ENCODE measurements at regions not wholly inside any gene's neighbourhood (a gene's known extent, or its start where the extent isn't known, plus 50 kb on each side); places are given as distances from the start of the nearest gene placed in this dataset.

GRCh38 chr5:104751969-104752368 is 1189.4 kb upstream of the NUDT12 start:
- CTCF ChIA-PET, result no interaction called here

More at GRCh38 chr5:104751969-104752368, 1189.4 kb upstream of the NUDT12 start:
- intact Hi-C loops (cut with micrococcal nuclease), result no loop called here
- Histone ChIP-seq H3K27me3 (ENCODE audit: insufficient read depth, low read length) (no peaks in the 10 kb centered on the region), H3K27ac (ENCODE audit: low read depth, low read length) (no peak overlapping the region), H3K9me3 (ENCODE audit: control insufficient read depth in 1 of 2, insufficient read depth in 1 of 2, low read depth in 1 of 2, low read length in 2 of 2) (peaks cover 0 to 3% of the 10 kb centered on the region in 2 experiments; a peak in 1 of 4 replicates), H3K9ac (ENCODE audit: low read length) (no peak overlapping the region), H3K9me2 (ENCODE audit: insufficient read depth) (no peaks in the 10 kb centered on the region; the same call in 1 of the 2 replicates), H3K79me2 (ENCODE audit: insufficient read depth, low read length) (no peaks in the 10 kb centered on the region), H3K4me1 (ENCODE audit: control insufficient read depth in 1 of 2, insufficient read depth in 2 of 2, low read length in 2 of 2) (no peaks in the 10 kb centered on the region), H2AFZ (ENCODE audit: low read depth, low read length, poor library complexity, severe bottlenecking) (no peak overlapping the region), H4K20me1 (ENCODE audit: insufficient read depth) (no peaks in the 10 kb centered on the region), H3K4me2 (ENCODE audit: low read length) (no peak overlapping the region), H3K36me3 (ENCODE audit: control insufficient read depth in 1 of 2, insufficient read depth in 2 of 2, low read length in 2 of 2) (no peaks in the 10 kb centered on the region), H3K4me3 (replicated peaks in 1 of 2; ENCODE audit: low read depth in 1 of 2, low read length in 2 of 2) (no peak overlapping the region)
- BruUV-seq (replicated peaks), result no TSS peak
- ChIA-PET POLR2A (no interaction called here), RAD21 (ENCODE audit: low non-redundant PET in 1 of 2, low total read pairs in 2 of 2, uncharacterized antibody in 2 of 2, unreplicated experiment in 2 of 2) (no interaction called here)
- DNase-seq (ENCODE audit: low read depth, low spot score), result no peak
- no peak for ATAC-seq
- TF ChIP-seq SP1 (IDR thresholded peaks at IDR 0.05; ENCODE audit: low read depth), result no peak
- TF ChIP-seq CTCF (IDR thresholded peaks at IDR 0.05 in 2 of 3, conservative IDR thresholded peaks at IDR 0.05 in 1 of 3; ENCODE audit: borderline replicate concordance in 1 of 3, insufficient read depth in 1 of 3, low read depth in 2 of 3, low read length in 2 of 3), result no peak
- no peak for TF ChIP-seq EGR1 (IDR thresholded peaks at IDR 0.05; ENCODE audit: low read depth)
- TF ChIP-seq JUND (IDR thresholded peaks at IDR 0.05), result no peak
- no peak for TF ChIP-seq CBX3 (IDR thresholded peaks at IDR 0.05; ENCODE audit: low read depth)
- TF ChIP-seq SIN3A (IDR thresholded peaks at IDR 0.05; ENCODE audit: low read depth), result no peak
- no peak for TF ChIP-seq ELF1 (IDR thresholded peaks at IDR 0.05; ENCODE audit: borderline replicate concordance, low read depth)
- no peak for TF ChIP-seq ZNF274 (IDR thresholded peaks at IDR 0.05; ENCODE audit: low read depth, low read length)
- TF ChIP-seq RAD21 (IDR thresholded peaks at IDR 0.05; ENCODE audit: low read depth), result no peak
- no peak for TF ChIP-seq SRF (IDR thresholded peaks at IDR 0.05; ENCODE audit: low read depth)
- no peak for TF ChIP-seq MAX (IDR thresholded peaks at IDR 0.05)
- TF ChIP-seq POLR2A (IDR thresholded peaks at IDR 0.05; ENCODE audit: borderline replicate concordance, extremely low read depth, insufficient read depth, insufficient read length), result no peak
- TF ChIP-seq YY1 (IDR thresholded peaks at IDR 0.05; ENCODE audit: extremely low read depth, insufficient replicate concordance, low read depth, low read length), result no peak
- no peak for TF ChIP-seq REST (IDR thresholded peaks at IDR 0.05; ENCODE audit: low read depth)
- no peak for TF ChIP-seq ZBTB33 (IDR thresholded peaks at IDR 0.05; ENCODE audit: extremely low read depth, insufficient replicate concordance, low read length)
- TF ChIP-seq TCF7L2 (IDR thresholded peaks at IDR 0.05; ENCODE audit: borderline replicate concordance, extremely low read depth, insufficient read depth, insufficient read length), result no peak
- no peak for TF ChIP-seq EZH2phosphoT487 (IDR thresholded peaks at IDR 0.05; ENCODE audit: borderline replicate concordance)
- no peak for TF ChIP-seq EZH2 (IDR thresholded peaks at IDR 0.05)
- no peak for TF ChIP-seq ZFX (IDR thresholded peaks at IDR 0.05)

All from HCT116 (cell line).